ENCODE measurements at regions not wholly inside any gene's neighbourhood (a gene's known extent, or its start where the extent isn't known, plus 50 kb on each side); places are given as distances from the start of the nearest gene placed in this dataset.

DNA sequence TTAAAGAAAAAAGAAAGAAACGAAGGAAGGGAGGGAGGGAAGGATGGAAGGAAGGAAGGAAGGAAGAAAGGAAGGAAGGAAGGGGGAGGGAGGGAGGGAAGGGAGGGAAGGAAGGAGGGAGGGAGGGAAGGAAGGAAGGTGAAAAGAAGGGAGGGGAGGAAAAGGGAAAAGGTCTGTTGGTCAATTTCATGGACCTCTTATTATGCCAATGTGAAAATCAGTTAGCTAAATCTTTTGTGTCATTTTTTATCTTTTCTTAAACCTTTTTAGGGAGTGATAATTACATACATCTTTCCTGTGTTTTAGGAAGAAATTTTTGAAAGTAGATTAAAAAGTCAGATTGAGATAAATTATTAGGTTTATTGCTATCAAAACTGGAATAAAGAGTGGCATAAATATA is 670.2 kb upstream of the CITED2 start:
- Mint-ChIP-seq H3K4me1 (peaks cover 2% of the 10 kb centered on the region), H3K9me3 (no peaks in the 10 kb centered on the region), H3K4me3 (no peak overlapping the region), H3K36me3 (ENCODE audit: low read depth) (no peaks in the 10 kb centered on the region), H3K27ac (no peak overlapping the region), H3K27me3 (ENCODE audit: insufficient read depth) (no peaks in the 10 kb centered on the region)
- 94% methylated on average over 1 of the region's 1 CpG; no CpG with 5 or more reads in 1 of the 2 experiments for WGBS, 2 experiments (ENCODE audit: insufficient coverage in 1 of 2, insufficient read length in 1 of 2)
- Histone ChIP-seq H3K4me1 (ENCODE audit: control insufficient read depth, insufficient read depth, low read length) (no peaks in the 10 kb centered on the region), H3K9me3 (ENCODE audit: control insufficient read depth, low read length) (no peaks in the 10 kb centered on the region), H3K27me3 (ENCODE audit: control insufficient read depth, insufficient read depth, low read length, poor library complexity, severe bottlenecking) (no peaks in the 10 kb centered on the region), H3K36me3 (ENCODE audit: control insufficient read depth, insufficient read depth, low read length) (no peaks in the 10 kb centered on the region), H3K9ac (ENCODE audit: extremely low read depth, low read length, poor library complexity, severe bottlenecking) (no peak overlapping the region), H3K27ac (ENCODE audit: low read depth, low read length) (no peak overlapping the region), H3K4me3 (ENCODE audit: low read length) (no peak overlapping the region)
- no peak for DNase-seq
- TF ChIP-seq, protein P1, sequence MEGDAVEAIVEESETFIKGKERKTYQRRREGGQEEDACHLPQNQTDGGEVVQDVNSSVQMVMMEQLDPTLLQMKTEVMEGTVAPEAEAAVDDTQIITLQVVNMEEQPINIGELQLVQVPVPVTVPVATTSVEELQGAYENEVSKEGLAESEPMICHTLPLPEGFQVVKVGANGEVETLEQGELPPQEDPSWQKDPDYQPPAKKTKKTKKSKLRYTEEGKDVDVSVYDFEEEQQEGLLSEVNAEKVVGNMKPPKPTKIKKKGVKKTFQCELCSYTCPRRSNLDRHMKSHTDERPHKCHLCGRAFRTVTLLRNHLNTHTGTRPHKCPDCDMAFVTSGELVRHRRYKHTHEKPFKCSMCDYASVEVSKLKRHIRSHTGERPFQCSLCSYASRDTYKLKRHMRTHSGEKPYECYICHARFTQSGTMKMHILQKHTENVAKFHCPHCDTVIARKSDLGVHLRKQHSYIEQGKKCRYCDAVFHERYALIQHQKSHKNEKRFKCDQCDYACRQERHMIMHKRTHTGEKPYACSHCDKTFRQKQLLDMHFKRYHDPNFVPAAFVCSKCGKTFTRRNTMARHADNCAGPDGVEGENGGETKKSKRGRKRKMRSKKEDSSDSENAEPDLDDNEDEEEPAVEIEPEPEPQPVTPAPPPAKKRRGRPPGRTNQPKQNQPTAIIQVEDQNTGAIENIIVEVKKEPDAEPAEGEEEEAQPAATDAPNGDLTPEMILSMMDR (conservative IDR thresholded peaks at IDR 0.05), result no peak

DNA sequence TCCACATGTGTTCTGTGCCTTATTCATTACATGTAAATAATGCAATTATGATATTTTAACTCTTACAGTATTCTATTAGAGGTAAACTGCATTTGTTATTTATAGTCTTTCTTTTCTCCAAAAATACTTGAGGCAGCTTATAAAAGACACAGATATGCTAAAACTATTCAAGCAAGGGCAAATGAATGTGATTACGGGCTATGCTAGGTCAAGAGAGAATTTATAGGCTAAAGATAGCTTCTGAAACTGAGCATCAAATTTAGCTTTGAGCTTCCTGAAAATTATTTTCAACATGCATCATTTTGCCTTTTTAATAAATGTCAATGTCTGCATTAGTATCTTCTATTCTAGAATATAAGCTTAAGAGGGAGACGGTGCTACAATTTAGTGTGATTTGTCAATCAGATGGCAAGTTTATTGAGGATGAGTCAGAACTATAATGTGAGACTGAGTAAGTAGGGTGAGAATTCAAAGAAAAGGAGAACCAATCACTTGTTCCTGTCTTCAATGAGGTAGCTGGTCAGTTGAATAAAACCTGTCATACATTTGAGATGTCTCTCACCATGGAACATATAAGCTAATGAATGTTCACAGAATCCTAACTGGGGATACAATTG is 669.4 kb upstream of the CITED2 start:
- Histone ChIP-seq H3K9ac (ENCODE audit: extremely low read depth, low read length, poor library complexity, severe bottlenecking) (no peak overlapping the region), H3K27me3 (ENCODE audit: control insufficient read depth, insufficient read depth, low read length, poor library complexity, severe bottlenecking) (no peaks in the 10 kb centered on the region), H3K4me3 (ENCODE audit: low read length) (no peak overlapping the region), H3K9me3 (ENCODE audit: control insufficient read depth, low read length) (no peaks in the 10 kb centered on the region), H3K36me3 (ENCODE audit: control insufficient read depth, insufficient read depth, low read length) (no peaks in the 10 kb centered on the region), H3K27ac (ENCODE audit: low read depth, low read length) (no peak overlapping the region), H3K4me1 (ENCODE audit: control insufficient read depth, insufficient read depth, low read length) (no peaks in the 10 kb centered on the region)
- Mint-ChIP-seq H3K36me3 (ENCODE audit: low read depth) (no peaks in the 10 kb centered on the region), H3K27me3 (ENCODE audit: insufficient read depth) (no peaks in the 10 kb centered on the region), H3K27ac (no peak overlapping the region), H3K4me3 (no peak overlapping the region), H3K9me3 (no peaks in the 10 kb centered on the region), H3K4me1 (no peaks in the 10 kb centered on the region)
- TF ChIP-seq, protein P1 (conservative IDR thresholded peaks at IDR 0.05), result no peak
- 93% methylated on average over 2 of the region's 2 CpGs; no CpG with 5 or more reads in 1 of the 2 experiments for WGBS, 2 experiments (ENCODE audit: insufficient coverage in 1 of 2, insufficient read length in 1 of 2)
- DNase-seq, result no peak

DNA sequence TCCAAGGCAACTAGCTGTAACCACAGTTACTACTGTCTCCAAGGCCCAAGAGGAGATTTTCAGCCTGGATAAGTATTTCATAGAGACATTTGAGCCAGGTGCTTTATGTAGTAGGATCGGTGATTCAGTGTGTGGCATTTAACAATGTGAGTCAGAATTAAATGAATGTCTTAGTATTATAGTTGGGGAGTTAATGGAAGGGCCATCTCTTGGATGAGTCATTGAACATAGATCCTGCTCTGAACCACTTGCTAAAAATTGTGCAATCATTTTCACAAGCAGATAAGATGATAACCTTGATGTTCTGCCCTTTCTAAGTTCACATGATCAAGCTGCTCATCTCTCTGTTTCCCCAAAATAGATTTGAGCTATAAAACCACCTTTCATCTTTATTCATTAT is 668.9 kb upstream of the CITED2 start:
- Mint-ChIP-seq H3K4me3 (no peak overlapping the region), H3K36me3 (ENCODE audit: low read depth) (no peaks in the 10 kb centered on the region), H3K27ac (no peak overlapping the region), H3K4me1 (no peaks in the 10 kb centered on the region), H3K9me3 (no peaks in the 10 kb centered on the region), H3K27me3 (ENCODE audit: insufficient read depth) (no peaks in the 10 kb centered on the region)
- H3K27ac ChIP-seq (ENCODE audit: low read depth, low read length), result no peak overlapping the region
- no peaks in the 10 kb centered on the region for H3K36me3 ChIP-seq (ENCODE audit: control insufficient read depth, insufficient read depth, low read length)
- WGBS, 2 experiments (ENCODE audit: insufficient coverage in 1 of 2, insufficient read length in 1 of 2), result 89 to 100% methylated on average over 1 of the region's 1 CpG
- TF ChIP-seq, protein P1 (conservative IDR thresholded peaks at IDR 0.05), result no peak
- H3K4me3 ChIP-seq (ENCODE audit: low read length), result no peak overlapping the region
- no peaks in the 10 kb centered on the region for H3K9me3 ChIP-seq (ENCODE audit: control insufficient read depth, low read length)
- H3K9ac ChIP-seq (ENCODE audit: extremely low read depth, low read length, poor library complexity, severe bottlenecking), result no peak overlapping the region
- DNase-seq, result no peak
- no peaks in the 10 kb centered on the region for H3K4me1 ChIP-seq (ENCODE audit: control insufficient read depth, insufficient read depth, low read length)
- no peaks in the 10 kb centered on the region for H3K27me3 ChIP-seq (ENCODE audit: control insufficient read depth, insufficient read depth, low read length, poor library complexity, severe bottlenecking)

Measured in endodermal cell (in vitro differentiated cells).